KBM-7 (cell line): ENCODE measurements at regions not wholly inside any gene's neighbourhood (a gene's known extent, or its start where the extent isn't known, plus 50 kb on each side); places are given as distances from the start of the nearest gene placed in this dataset.
"Not testable (repeated sequence)": the region's sequence is repeated elsewhere in the genome, so short reads cannot be mapped to it uniquely, and the experiment has no call there.

ENCODE experiments used
- DNase-seq: peaks from one replicate; pipeline ENCODE4 v3.0.0-alpha.2; 2015
- in situ Hi-C: fragments of 300-500 bp; cut with MboI; formaldehyde crosslinking; loops from 2 replicates; pipeline ENCODE4 v1.14.3; 2020; ENCODE audit warnings: low sequenced_read_pairs, low pct_unique_long_range_greater_than_20kb, mixed read lengths

GRCh38 chr6:115220551-115221159 is 840.0 kb downstream of the FRK start:
- no peak for DNase-seq
- in situ Hi-C loops: no loop called here

GRCh38 chr6:115219645-115220044 is 841.0 kb downstream of the FRK start:
- no peak for DNase-seq
- in situ Hi-C loops: no loop called here

GRCh38 chr6:115216835-115217234 is 843.9 kb downstream of the FRK start:
- in situ Hi-C loops: no loop called here
- DNase-seq: no peak

- DNase-seq: no peak
- in situ Hi-C loops: no loop called here
Measured at GRCh38 chr6:115214283-115214682, 846.4 kb downstream of the FRK start.

- no peak for DNase-seq
- in situ Hi-C loops: no loop called here
Measured at GRCh38 chr6:115203381-115203780, 857.3 kb downstream of the FRK start.

- DNase-seq: no peak
- in situ Hi-C loops: no loop called here
Measured at GRCh38 chr6:115194981-115195638, 852.3 kb upstream of the HS3ST5 start.

GRCh38 chr6:115191989-115192388 is 849.2 kb upstream of the HS3ST5 start:
- in situ Hi-C loops: no loop called here
- DNase-seq: no peak

- DNase-seq: no peak
- in situ Hi-C loops: no loop called here
Measured at GRCh38 chr6:115190534-115190933, 847.7 kb upstream of the HS3ST5 start.

- in situ Hi-C loops, DNase-seq: not testable (repeated sequence)
Measured at GRCh38 chr6:115175456-115175855, 832.6 kb upstream of the HS3ST5 start.

GRCh38 chr6:115165912-115166311 is 823.1 kb upstream of the HS3ST5 start:
- DNase-seq, in situ Hi-C loops: not testable (repeated sequence)

GRCh38 chr6:115159733-115160132 is 816.9 kb upstream of the HS3ST5 start:
- DNase-seq: no peak
- in situ Hi-C loops: no loop called here

GRCh38 chr6:115137910-115138309 is 795.1 kb upstream of the HS3ST5 start:
- no peak for DNase-seq
- in situ Hi-C loops: no loop called here

- no peak for DNase-seq
- in situ Hi-C loops: no loop called here
Measured at GRCh38 chr6:115133790-115134189, 791.0 kb upstream of the HS3ST5 start.

- in situ Hi-C loops: no loop called here
- no peak for DNase-seq
Measured at GRCh38 chr6:115131709-115132490, 789.1 kb upstream of the HS3ST5 start.

GRCh38 chr6:115121513-115121912 is 778.7 kb upstream of the HS3ST5 start:
- DNase-seq, in situ Hi-C loops: not testable (repeated sequence)

- in situ Hi-C loops: no loop called here
- no peak for DNase-seq
Measured at GRCh38 chr6:115120391-115120790, 777.6 kb upstream of the HS3ST5 start.

GRCh38 chr6:115091461-115091860 is 748.6 kb upstream of the HS3ST5 start:
- in situ Hi-C loops: no loop called here
- DNase-seq: no peak

GRCh38 chr6:115078555-115078954 is 735.7 kb upstream of the HS3ST5 start:
- in situ Hi-C loops: no loop called here
- DNase-seq: no peak

- in situ Hi-C loops: no loop called here
- DNase-seq: no peak
Measured at GRCh38 chr6:115071962-115072361, 729.1 kb upstream of the HS3ST5 start.

- in situ Hi-C loops: no loop called here
- no peak for DNase-seq
Measured at GRCh38 chr6:115067690-115068447, 725.0 kb upstream of the HS3ST5 start.
